Upper lobe of left lung (tissue), 4 donors: ENCODE measurements at regions not wholly inside any gene's neighbourhood (a gene's known extent, or its start where the extent isn't known, plus 50 kb on each side); places are given as distances from the start of the nearest gene placed in this dataset.

Experiments
- EP300 ChIP-seq, 4 donors: sonication (generic); formaldehyde crosslinking; IDR thresholded peaks; one replicate each; pipeline ENCODE4 v1.5.1; 2017; ENCODE audit warnings: antibody characterized with exemption in 4 of 4, control low read depth in 2 of 4
- POLR2A ChIP-seq, 4 donors: fragments of 450-650 bp; IDR thresholded peaks; one replicate each; pipeline ENCODE4 v1.5.1; 2016 to 2017; ENCODE audit warnings: antibody characterized with exemption in 4 of 4, mild to moderate bottlenecking in 2 of 4
- TF ChIP-seq, protein P1 (sequence below), 6 experiments: fragments of 450-650 bp in 4 of 6; fragments of 200-600 bp in 2 of 6; sonication (generic) in 2 of 6; IDR thresholded peaks; one replicate each; pipeline ENCODE4 v1.5.1; 2016 to 2019; ENCODE audit warnings: antibody characterized with exemption in 6 of 6

DNA sequence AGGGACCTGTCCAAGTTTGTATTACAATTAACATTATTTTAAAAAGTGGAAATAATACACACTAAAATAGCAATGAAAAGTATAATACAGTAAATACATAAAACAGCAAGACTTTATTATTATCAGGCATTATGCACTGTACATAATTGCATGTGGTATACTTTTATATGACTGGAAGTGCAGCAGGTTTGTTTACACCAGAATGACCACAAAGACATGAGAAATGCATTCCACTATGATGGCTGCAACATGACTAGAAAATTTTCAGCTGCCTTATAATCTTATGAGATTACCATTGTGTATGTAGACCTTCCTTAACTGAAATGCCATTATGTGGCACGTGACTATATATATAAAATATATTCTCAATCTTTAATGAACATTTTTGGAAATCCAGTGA, 1699.6 kb downstream of the KCNT2 start:
- TF ChIP-seq POLR2A (IDR thresholded peaks at IDR 0.05): no peak
- no peak for TF ChIP-seq EP300 (IDR thresholded peaks at IDR 0.05)
- TF ChIP-seq, protein P1, sequence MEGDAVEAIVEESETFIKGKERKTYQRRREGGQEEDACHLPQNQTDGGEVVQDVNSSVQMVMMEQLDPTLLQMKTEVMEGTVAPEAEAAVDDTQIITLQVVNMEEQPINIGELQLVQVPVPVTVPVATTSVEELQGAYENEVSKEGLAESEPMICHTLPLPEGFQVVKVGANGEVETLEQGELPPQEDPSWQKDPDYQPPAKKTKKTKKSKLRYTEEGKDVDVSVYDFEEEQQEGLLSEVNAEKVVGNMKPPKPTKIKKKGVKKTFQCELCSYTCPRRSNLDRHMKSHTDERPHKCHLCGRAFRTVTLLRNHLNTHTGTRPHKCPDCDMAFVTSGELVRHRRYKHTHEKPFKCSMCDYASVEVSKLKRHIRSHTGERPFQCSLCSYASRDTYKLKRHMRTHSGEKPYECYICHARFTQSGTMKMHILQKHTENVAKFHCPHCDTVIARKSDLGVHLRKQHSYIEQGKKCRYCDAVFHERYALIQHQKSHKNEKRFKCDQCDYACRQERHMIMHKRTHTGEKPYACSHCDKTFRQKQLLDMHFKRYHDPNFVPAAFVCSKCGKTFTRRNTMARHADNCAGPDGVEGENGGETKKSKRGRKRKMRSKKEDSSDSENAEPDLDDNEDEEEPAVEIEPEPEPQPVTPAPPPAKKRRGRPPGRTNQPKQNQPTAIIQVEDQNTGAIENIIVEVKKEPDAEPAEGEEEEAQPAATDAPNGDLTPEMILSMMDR (IDR thresholded peaks at IDR 0.05): no peak
